NT2/D1 (cell line): ENCODE measurements at regions not wholly inside any gene's neighbourhood (a gene's known extent, or its start where the extent isn't known, plus 50 kb on each side); places are given as distances from the start of the nearest gene placed in this dataset.

ENCODE experiments used
- SUZ12 ChIP-seq: IDR thresholded peaks from 2 replicates; pipeline ENCODE4 v1.6.1; 2011; ENCODE audit not compliant: insufficient read length, insufficient read depth; ENCODE audit errors: extremely low read depth
- ZNF274 ChIP-seq: IDR thresholded peaks from 2 replicates; pipeline ENCODE4 v1.6.1; 2011; ENCODE audit warnings: mild to moderate bottlenecking, low read depth, low read length

DNA sequence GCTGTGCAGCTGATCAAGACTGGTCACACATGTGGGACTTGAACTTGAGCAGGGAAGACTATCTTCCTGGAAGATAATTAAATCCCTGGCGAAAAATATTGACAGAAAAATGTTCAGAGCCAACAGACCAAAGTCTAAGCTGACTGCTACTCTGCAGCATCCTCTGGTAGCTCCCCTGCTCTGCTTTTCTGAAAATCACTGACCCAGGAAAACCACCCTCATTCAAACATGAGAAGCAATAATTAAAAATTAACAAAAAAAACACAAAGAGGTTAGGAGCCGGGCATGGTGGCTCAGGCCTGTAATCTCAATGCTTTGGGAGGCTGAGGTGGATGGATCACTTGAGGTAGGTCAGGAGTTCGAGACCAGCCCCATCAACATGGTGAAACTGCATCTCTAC lies 151.9 kb downstream of the SCG2 start:
- TF ChIP-seq ZNF274 (no peak), SUZ12 (no peak)
